ENCODE measurements at regions not wholly inside any gene's neighbourhood (a gene's known extent, or its start where the extent isn't known, plus 50 kb on each side); places are given as distances from the start of the nearest gene placed in this dataset.
"Not testable (repeated sequence)": the region's sequence is repeated elsewhere in the genome, so short reads cannot be mapped to it uniquely, and the experiment has no call there.

GRCh38 chr13:26847281-26847680, 86.7 kb upstream of the GPR12 start:
- no peak overlapping the region for H3K9ac ChIP-seq (ENCODE audit: low read length in 3 of 3)
- H3K4me3 ChIP-seq (ENCODE audit: low read length in 3 of 3): no peak overlapping the region
- no peak for FAIRE-seq
- H3K27ac ChIP-seq (ENCODE audit: low read depth in 2 of 2, low read length in 2 of 2): no peak overlapping the region
- H3K36me3 ChIP-seq (ENCODE audit: control insufficient read depth in 2 of 3, insufficient read depth in 3 of 3, low read length in 3 of 3): no peaks in the 10 kb centered on the region
- no peak for TF ChIP-seq CTCF (IDR thresholded peaks at IDR 0.05; ENCODE audit: borderline replicate concordance, extremely low read depth, insufficient read depth)
- intact Hi-C loops (cut with DNase I): no loop called here
- H3K9me3 ChIP-seq (ENCODE audit: control insufficient read depth in 2 of 3, insufficient read depth in 1 of 3, low read length in 3 of 3): no peaks in the 10 kb centered on the region
- DNase-seq: no peak
- no peaks in the 10 kb centered on the region for H3K4me1 ChIP-seq (ENCODE audit: control insufficient read depth in 2 of 3, insufficient read depth in 2 of 3, low read depth in 1 of 3, low read length in 3 of 3)
- H3K27me3 ChIP-seq (ENCODE audit: control insufficient read depth, insufficient read depth, low read length): no peaks in the 10 kb centered on the region

- FAIRE-seq; H3K27me3 ChIP-seq (ENCODE audit: control insufficient read depth, insufficient read depth, low read length); H3K36me3 ChIP-seq (ENCODE audit: control insufficient read depth in 2 of 3, insufficient read depth in 3 of 3, low read length in 3 of 3); H3K27ac ChIP-seq (ENCODE audit: low read depth in 2 of 2, low read length in 2 of 2); DNase-seq; H3K4me1 ChIP-seq (ENCODE audit: control insufficient read depth in 2 of 3, insufficient read depth in 2 of 3, low read depth in 1 of 3, low read length in 3 of 3); intact Hi-C loops (cut with DNase I); H3K9ac ChIP-seq (ENCODE audit: low read length in 3 of 3); H3K4me3 ChIP-seq (ENCODE audit: low read length in 3 of 3); H3K9me3 ChIP-seq (ENCODE audit: control insufficient read depth in 2 of 3, insufficient read depth in 1 of 3, low read length in 3 of 3): not testable (repeated sequence)
These were observed 84.5 kb upstream of the GPR12 start for GRCh38 chr13:26845063-26845462.

- no peak overlapping the region for H3K27ac ChIP-seq (ENCODE audit: low read depth in 2 of 2, low read length in 2 of 2)
- intact Hi-C loops (cut with DNase I): no loop called here
These were observed 79.1 kb upstream of the GPR12 start for GRCh38 chr13:26839682-26840081.

GRCh38 chr13:26838821-26839220, 78.2 kb upstream of the GPR12 start:
- Histone ChIP-seq H3K9ac (ENCODE audit: low read length in 3 of 3) (no peak overlapping the region), H3K4me3 (ENCODE audit: low read length in 3 of 3) (no peak overlapping the region), H3K27ac (ENCODE audit: low read depth in 2 of 2, low read length in 2 of 2) (no peak overlapping the region), H3K4me1 (ENCODE audit: control insufficient read depth in 2 of 3, insufficient read depth in 2 of 3, low read depth in 1 of 3, low read length in 3 of 3) (no peaks in the 10 kb centered on the region), H3K27me3 (ENCODE audit: control insufficient read depth, insufficient read depth, low read length) (no peaks in the 10 kb centered on the region), H3K36me3 (ENCODE audit: control insufficient read depth in 2 of 3, insufficient read depth in 3 of 3, low read length in 3 of 3) (no peaks in the 10 kb centered on the region), H3K9me3 (ENCODE audit: control insufficient read depth in 2 of 3, insufficient read depth in 1 of 3, low read length in 3 of 3) (peaks cover 0 to 3% (median 0%) of the 10 kb centered on the region in 3 donors)
- DNase-seq (no peak), FAIRE-seq (no peak)
- no peak for TF ChIP-seq CTCF (IDR thresholded peaks at IDR 0.05; ENCODE audit: borderline replicate concordance, extremely low read depth, insufficient read depth)
- intact Hi-C loops (cut with DNase I): no loop called here

More at GRCh38 chr13:26839682-26840081, 79.1 kb upstream of the GPR12 start:
- DNase-seq (no peak), FAIRE-seq (no peak)
- Histone ChIP-seq H3K36me3 (ENCODE audit: control insufficient read depth in 2 of 3, insufficient read depth in 3 of 3, low read length in 3 of 3) (no peaks in the 10 kb centered on the region), H3K4me1 (ENCODE audit: control insufficient read depth in 2 of 3, insufficient read depth in 2 of 3, low read depth in 1 of 3, low read length in 3 of 3) (no peaks in the 10 kb centered on the region), H3K9me3 (ENCODE audit: control insufficient read depth in 2 of 3, insufficient read depth in 1 of 3, low read length in 3 of 3) (peaks cover 0 to 3% (median 0%) of the 10 kb centered on the region in 3 donors), H3K9ac (ENCODE audit: low read length in 3 of 3) (no peak overlapping the region), H3K27me3 (ENCODE audit: control insufficient read depth, insufficient read depth, low read length) (no peaks in the 10 kb centered on the region), H3K4me3 (ENCODE audit: low read length in 3 of 3) (no peak overlapping the region)
- TF ChIP-seq CTCF (IDR thresholded peaks at IDR 0.05; ENCODE audit: borderline replicate concordance, extremely low read depth, insufficient read depth): no peak

All from kidney (tissue), 13 donors.